ENCODE measurements at regions not wholly inside any gene's neighbourhood (a gene's known extent, or its start where the extent isn't known, plus 50 kb on each side); places are given as distances from the start of the nearest gene placed in this dataset.

- no peak for TF ChIP-seq EP300 (IDR thresholded peaks at IDR 0.05)
- no peak for TF ChIP-seq POLR2A (IDR thresholded peaks at IDR 0.05; ENCODE audit: low read depth)
Measured at GRCh38 chr9:87421734-87422133, 75.9 kb upstream of the DAPK1 start.

Measured in esophagus muscularis mucosa (tissue), 2 donors.